ENCODE measurements at regions not wholly inside any gene's neighbourhood (a gene's known extent, or its start where the extent isn't known, plus 50 kb on each side); places are given as distances from the start of the nearest gene placed in this dataset.

GRCh38 chr4:187357821-187358220, 634.2 kb upstream of the FAT1 start:
- no peak for DNase-seq (ENCODE audit: low spot score)
- Histone ChIP-seq H3K9me3 (ENCODE audit: low read depth, low read length, poor library complexity, severe bottlenecking) (no peaks in the 10 kb centered on the region), H3K36me3 (ENCODE audit: insufficient read depth, low read length, poor library complexity, severe bottlenecking) (no peaks in the 10 kb centered on the region), H3K4me1 (ENCODE audit: insufficient read depth, low read length, poor library complexity, severe bottlenecking) (no peaks in the 10 kb centered on the region), H3K4me3 (ENCODE audit: low read depth, low read length, poor library complexity, severe bottlenecking) (no peak overlapping the region), H3K27ac (ENCODE audit: low read depth, low read length, poor library complexity, severe bottlenecking) (no peak overlapping the region), H3K27me3 (replicated peaks; ENCODE audit: insufficient read depth, low read depth, low read length, poor library complexity) (peaks cover 51% of the 10 kb centered on the region)
- POLR2A ChIA-PET (ENCODE audit: low non-redundant PET) = no interaction called here
- CTCF ChIA-PET = no interaction called here
- no peak for TF ChIP-seq CTCF (conservative IDR thresholded peaks at IDR 0.05; ENCODE audit: low read depth, low read length)
- TF ChIP-seq EZH2 (IDR thresholded peaks at IDR 0.05; ENCODE audit: borderline replicate concordance, low read depth, low read length, poor library complexity, severe bottlenecking) = no peak
- no TSS peak for BruUV-seq (replicated peaks)
- intact Hi-C loops (cut with micrococcal nuclease; ENCODE audit: unreplicated experiment) = no loop called here

DNA sequence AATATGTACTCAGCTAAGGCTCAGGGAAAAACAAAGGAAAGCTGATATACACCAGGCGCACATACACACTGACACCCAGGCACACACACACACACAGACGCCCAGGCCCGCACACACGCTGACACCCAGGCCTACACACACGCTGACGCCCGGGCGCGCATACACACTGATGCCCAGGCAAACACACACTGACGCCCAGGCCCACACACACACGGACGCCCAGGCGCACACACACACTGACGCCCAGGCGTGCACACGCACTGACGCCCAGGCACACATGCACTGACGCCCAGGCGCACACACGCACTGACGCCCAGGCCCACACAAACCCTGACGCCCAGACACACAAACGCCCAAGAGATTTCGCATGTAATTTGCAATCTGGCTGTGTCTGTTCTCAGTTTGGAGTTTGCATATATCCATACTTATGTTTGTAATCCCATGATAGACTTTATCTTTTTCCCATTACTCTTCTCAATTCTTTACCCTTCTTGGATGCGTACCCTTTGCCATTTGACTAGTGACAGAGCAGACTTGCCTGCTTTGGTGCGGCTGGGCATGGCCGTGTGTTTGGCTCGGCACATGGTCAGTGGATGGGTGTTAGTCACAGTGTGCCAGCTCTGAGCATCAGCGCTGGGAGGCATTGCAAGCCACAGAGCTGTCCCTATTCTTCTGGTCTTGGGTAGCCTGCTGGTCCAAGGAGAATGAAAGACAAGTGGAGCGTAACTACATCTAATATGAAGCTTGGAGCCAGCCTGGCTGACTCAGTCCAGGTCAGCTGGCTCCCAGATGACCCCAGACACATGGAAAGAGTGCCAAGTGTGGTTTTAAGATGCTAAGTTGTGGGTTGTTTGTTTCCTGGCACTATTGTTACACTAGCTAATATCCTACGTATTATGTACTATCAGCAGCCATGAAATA, 632.4 kb upstream of the ZFP42 start:
- ChIA-PET CTCF (no interaction called here), POLR2A (ENCODE audit: low non-redundant PET) (no interaction called here)
- intact Hi-C loops (cut with micrococcal nuclease; ENCODE audit: unreplicated experiment) = no loop called here
- Histone ChIP-seq H3K36me3 (ENCODE audit: insufficient read depth, low read length, poor library complexity, severe bottlenecking) (no peaks in the 10 kb centered on the region), H3K27me3 (replicated peaks; ENCODE audit: insufficient read depth, low read depth, low read length, poor library complexity) (peaks cover 44% of the 10 kb centered on the region), H3K9me3 (ENCODE audit: low read depth, low read length, poor library complexity, severe bottlenecking) (no peaks in the 10 kb centered on the region), H3K4me1 (ENCODE audit: insufficient read depth, low read length, poor library complexity, severe bottlenecking) (no peaks in the 10 kb centered on the region), H3K4me3 (ENCODE audit: low read depth, low read length, poor library complexity, severe bottlenecking) (no peak overlapping the region), H3K27ac (ENCODE audit: low read depth, low read length, poor library complexity, severe bottlenecking) (no peak overlapping the region)
- DNase-seq (ENCODE audit: low spot score) = no peak
- no TSS peak for BruUV-seq (replicated peaks)
- TF ChIP-seq CTCF (conservative IDR thresholded peaks at IDR 0.05; ENCODE audit: low read depth, low read length) (no peak), EZH2 (IDR thresholded peaks at IDR 0.05; ENCODE audit: borderline replicate concordance, low read depth, low read length, poor library complexity, severe bottlenecking) (no peak)

- no peak overlapping the region for H3K27ac ChIP-seq (ENCODE audit: low read depth, low read length, poor library complexity, severe bottlenecking)
- ChIA-PET CTCF (no interaction called here), POLR2A (ENCODE audit: low non-redundant PET) (no interaction called here)
- H3K9me3 ChIP-seq (ENCODE audit: low read depth, low read length, poor library complexity, severe bottlenecking) = no peaks in the 10 kb centered on the region
- H3K4me3 ChIP-seq (ENCODE audit: low read depth, low read length, poor library complexity, severe bottlenecking) = no peak overlapping the region
- H3K36me3 ChIP-seq (ENCODE audit: insufficient read depth, low read length, poor library complexity, severe bottlenecking) = no peaks in the 10 kb centered on the region
- no peak for TF ChIP-seq CTCF (conservative IDR thresholded peaks at IDR 0.05; ENCODE audit: low read depth, low read length)
- no peak for TF ChIP-seq EZH2 (IDR thresholded peaks at IDR 0.05; ENCODE audit: borderline replicate concordance, low read depth, low read length, poor library complexity, severe bottlenecking)
- peaks cover 46% of the 10 kb centered on the region for H3K27me3 ChIP-seq (replicated peaks; ENCODE audit: insufficient read depth, low read depth, low read length, poor library complexity)
- intact Hi-C loops (cut with micrococcal nuclease; ENCODE audit: unreplicated experiment) = no loop called here
- no TSS peak for BruUV-seq (replicated peaks)
- H3K4me1 ChIP-seq (ENCODE audit: insufficient read depth, low read length, poor library complexity, severe bottlenecking) = no peaks in the 10 kb centered on the region
- DNase-seq (ENCODE audit: low spot score) = no peak
Measured at GRCh38 chr4:187364401-187364800, 631.2 kb upstream of the ZFP42 start.

Data from A673 (cell line).